GM18873 (cell line): ENCODE measurements at regions not wholly inside any gene's neighbourhood (a gene's known extent, or its start where the extent isn't known, plus 50 kb on each side); places are given as distances from the start of the nearest gene placed in this dataset.
"Not testable (repeated sequence)": the region's sequence is repeated elsewhere in the genome, so short reads cannot be mapped to it uniquely, and the experiment has no call there.

Source experiments
- ATAC-seq: cut with Tn5 transposase; IDR thresholded peaks from one replicate; pipeline ENCODE4 v1.9.1; 2021; ENCODE audit warnings: mild to moderate bottlenecking, moderate library complexity, moderate number of reproducible peaks; ENCODE audit not compliant: unreplicated experiment, low FRiP score

GRCh38 chr1:224061436-224061835 lies 52.5 kb upstream of the FBXO28 start:
- ATAC-seq = no peak

GRCh38 chr1:224059897-224060427 lies 53.9 kb upstream of the FBXO28 start:
- ATAC-seq = no peak

GRCh38 chr1:224058303-224058702 lies 55.6 kb upstream of the FBXO28 start:
- no peak for ATAC-seq

GRCh38 chr1:224057461-224058199 lies 56.3 kb upstream of the FBXO28 start:
- no peak for ATAC-seq

- ATAC-seq = no peak
These were observed 59.3 kb upstream of the FBXO28 start for GRCh38 chr1:224054611-224055010.

GRCh38 chr1:224054012-224054411 lies 59.9 kb upstream of the FBXO28 start:
- ATAC-seq = no peak

GRCh38 chr1:224053456-224053855 lies 60.5 kb upstream of the FBXO28 start:
- ATAC-seq = no peak

- ATAC-seq = no peak
These were observed 61.1 kb upstream of the FBXO28 start for GRCh38 chr1:224052772-224053171.

- not testable (repeated sequence) for ATAC-seq
These were observed 62.1 kb upstream of the FBXO28 start for GRCh38 chr1:224051782-224052181.

- no peak for ATAC-seq
These were observed 62.9 kb upstream of the FBXO28 start for GRCh38 chr1:224051086-224051406.

GRCh38 chr1:224047538-224047937 lies 66.4 kb upstream of the FBXO28 start:
- no peak for ATAC-seq

- ATAC-seq = no peak
These were observed 68.4 kb upstream of the FBXO28 start for GRCh38 chr1:224045556-224045955.

GRCh38 chr1:224044420-224044819 lies 69.5 kb upstream of the FBXO28 start:
- no peak for ATAC-seq

- no peak for ATAC-seq
These were observed 71.3 kb upstream of the FBXO28 start for GRCh38 chr1:224042557-224043118.

GRCh38 chr1:224041032-224041431 lies 72.9 kb upstream of the FBXO28 start:
- no peak for ATAC-seq

- not testable (repeated sequence) for ATAC-seq
These were observed 73.5 kb upstream of the FBXO28 start for GRCh38 chr1:224040423-224040822.

GRCh38 chr1:224040006-224040405 lies 73.9 kb upstream of the FBXO28 start:
- ATAC-seq = not testable (repeated sequence)

- ATAC-seq = not testable (repeated sequence)
These were observed 75.1 kb upstream of the FBXO28 start for GRCh38 chr1:224038832-224039231.

GRCh38 chr1:224037362-224037761 lies 76.5 kb upstream of the FBXO28 start:
- ATAC-seq = not testable (repeated sequence)

- not testable (repeated sequence) for ATAC-seq
These were observed 81.2 kb upstream of the FBXO28 start for GRCh38 chr1:224032608-224033276.

- not testable (repeated sequence) for ATAC-seq
These were observed 81.9 kb upstream of the FBXO28 start for GRCh38 chr1:224031986-224032385.
